ENCODE measurements at regions not wholly inside any gene's neighbourhood (a gene's known extent, or its start where the extent isn't known, plus 50 kb on each side); places are given as distances from the start of the nearest gene placed in this dataset.

DNA sequence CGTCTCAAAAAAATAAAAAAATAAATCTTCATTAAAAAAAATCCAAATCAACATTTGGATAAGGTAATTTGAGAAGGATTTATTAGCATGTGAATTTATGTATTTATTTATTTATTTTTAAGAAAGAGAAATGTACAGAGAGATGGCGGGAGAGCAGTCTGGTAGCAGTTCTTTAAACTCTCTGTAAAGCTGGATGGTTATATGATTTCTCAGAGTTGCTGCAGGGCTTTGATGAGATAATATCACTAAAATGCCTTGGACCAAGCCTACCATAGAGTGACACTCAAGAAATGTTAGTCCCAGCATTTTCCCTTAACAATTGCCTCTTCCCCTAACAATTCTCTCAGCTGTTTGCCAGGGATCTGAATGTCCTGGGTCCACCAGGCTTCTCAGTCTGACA, 103.4 kb upstream of the LNX1 start:
- DNase-seq (ENCODE audit: low read depth in 2 of 2): no peak

DNA sequence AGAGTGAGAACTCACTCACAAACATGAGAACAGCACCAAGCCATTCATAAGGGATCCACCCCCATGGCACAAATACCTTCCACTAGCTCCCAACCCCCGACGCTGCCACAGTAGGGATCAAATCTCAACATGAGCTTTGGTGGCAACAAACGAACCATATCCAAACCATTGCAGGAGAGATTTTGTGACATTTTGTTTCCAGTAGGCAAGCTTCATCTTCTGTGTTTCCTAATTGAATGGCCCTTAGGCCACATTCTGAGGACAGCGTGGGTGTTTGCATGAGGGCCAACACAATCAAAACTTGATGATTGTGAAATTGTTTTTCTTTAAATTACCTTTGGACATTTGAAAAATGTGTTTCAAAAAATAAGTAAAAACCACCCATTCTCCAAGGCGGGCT, 102.6 kb upstream of the LNX1 start:
- DNase-seq (ENCODE audit: low read depth in 2 of 2): no peak

DNA sequence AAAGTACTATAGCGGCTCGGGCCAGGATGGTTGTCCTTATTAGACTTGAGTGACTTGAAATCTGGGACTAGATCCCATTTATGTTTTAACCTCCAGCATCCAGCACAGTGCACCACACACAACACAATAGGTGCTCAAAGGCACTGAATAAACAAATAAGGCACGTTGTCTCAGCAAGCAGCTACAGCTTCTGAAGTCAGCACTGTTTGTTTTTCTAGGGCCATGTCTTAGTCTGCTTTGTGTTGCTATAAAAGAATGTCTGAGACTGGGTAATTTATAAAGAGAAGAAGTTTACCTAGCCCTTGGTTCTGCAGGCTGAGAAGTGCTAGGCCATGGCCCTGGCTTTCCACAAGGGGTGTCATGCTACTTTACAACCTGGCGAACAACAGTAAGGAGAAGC, 102.1 kb upstream of the LNX1 start:
- no peak for DNase-seq (ENCODE audit: low read depth in 2 of 2)

DNA sequence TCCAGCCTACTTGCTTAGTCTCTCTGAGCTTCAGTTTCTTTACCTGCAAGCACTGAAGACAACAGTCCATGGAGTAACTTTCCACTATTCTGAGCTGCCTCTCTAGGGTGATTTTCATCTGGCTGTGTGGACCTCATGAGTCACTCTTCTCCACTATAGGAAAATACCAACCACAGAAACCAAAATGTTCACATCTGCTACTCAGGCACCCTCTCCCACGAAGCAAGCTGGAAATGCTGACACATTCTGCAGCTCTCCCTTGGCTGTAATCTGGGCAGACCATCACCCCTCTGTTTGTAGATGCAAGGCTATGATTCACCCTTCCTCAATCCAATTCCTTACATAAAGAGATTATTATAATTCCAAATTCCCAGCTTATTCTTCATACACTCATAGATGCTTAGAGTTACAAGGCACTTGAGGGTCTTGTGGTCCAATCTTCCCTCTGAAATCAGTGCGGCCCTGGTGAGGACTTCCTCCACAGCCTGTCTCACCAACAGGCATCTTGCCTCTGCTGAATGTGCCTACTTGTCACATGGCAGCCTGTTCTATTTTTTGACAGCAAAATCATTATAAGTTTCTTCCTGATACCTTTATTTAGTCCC, 97.0 kb upstream of the LNX1 start:
- DNase-seq (ENCODE audit: low read depth in 2 of 2): peak; percentile 20 to 36

DNA sequence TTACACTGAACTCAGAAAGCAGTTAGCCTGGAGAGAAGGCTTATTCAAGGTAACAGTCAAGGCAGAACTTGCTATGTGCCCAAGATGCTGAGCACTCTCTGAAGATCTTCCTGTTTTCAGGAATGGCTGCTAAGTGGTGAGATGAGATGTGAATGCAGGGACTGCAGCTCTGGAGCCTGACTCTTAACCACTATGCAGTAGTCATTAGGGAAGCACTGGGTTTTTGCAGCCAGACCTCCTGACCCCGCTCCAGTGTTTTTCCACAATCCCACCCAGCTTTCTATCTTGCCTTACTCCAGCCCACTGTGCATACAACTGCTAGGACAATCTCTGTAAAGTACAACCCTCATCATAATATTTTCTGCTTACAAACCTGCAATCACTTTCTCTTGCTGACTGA, 95.2 kb upstream of the LNX1 start:
- no peak for DNase-seq (ENCODE audit: low read depth in 2 of 2)

DNA sequence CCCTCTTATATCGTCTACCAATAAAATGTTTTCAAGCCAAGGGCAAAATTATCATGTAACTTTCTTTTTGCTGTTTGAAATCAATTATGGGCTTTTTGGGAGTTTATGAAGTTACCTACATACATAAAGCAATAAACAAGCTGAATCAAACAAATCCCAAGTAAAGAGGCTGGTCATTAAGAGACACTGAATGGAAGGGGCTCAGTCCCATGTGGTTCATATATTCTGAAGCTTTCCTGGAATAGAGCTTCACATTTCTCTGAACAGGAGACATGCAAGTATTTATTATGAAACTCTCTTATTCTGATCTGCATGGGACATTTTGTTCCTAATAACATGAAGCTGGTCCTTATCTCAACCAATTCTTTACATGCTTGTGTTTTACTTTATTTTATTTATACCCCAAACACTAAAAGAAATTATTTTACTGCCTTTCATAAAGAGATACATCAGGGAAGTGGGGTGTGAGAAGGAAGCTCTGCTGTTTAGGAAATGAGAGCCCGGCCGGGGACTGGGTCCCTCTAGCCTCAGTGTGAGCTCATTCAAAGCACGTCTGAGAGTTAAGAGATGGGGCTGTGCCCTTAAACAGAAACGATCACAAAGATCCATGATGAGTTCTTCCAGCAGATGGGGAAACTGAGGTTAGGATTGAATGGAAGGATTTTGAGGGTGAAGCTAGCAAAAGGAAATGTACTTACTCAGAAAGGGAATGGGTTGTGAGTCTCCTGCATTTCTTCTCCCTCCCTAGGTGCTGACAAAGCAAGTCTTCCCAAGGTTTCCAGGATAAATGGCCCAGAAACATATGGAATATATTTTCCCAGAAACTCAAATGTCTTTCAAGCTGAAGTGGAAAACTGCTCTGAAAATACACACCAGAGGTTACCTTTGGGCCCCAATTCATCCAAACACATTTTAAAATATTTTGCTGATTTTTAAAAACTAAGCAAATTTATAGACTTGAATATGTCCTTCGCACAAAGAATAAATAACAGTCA, 93.1 kb upstream of the LNX1 start:
- DNase-seq (ENCODE audit: low read depth in 2 of 2): no peak

DNA sequence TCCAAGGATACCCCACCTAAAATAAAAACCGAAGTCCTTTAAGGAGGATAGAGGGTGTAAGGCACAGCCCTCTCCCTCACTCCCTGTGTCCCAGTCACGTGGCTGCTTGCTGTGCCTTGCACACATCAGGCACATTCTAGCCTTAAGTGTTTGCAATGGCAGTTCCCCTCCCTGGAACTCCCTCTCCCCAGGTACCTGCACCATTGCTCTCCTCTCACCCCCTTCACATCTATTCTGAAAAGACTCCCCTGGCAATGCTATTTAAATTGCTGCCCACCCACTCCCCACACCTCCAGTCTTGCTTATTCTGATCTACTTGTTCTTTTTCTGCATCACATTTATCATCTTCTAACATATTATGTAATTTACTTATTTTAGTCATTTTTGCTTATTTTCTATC, 91.6 kb upstream of the LNX1 start:
- no peak for DNase-seq (ENCODE audit: low read depth in 2 of 2)

DNA sequence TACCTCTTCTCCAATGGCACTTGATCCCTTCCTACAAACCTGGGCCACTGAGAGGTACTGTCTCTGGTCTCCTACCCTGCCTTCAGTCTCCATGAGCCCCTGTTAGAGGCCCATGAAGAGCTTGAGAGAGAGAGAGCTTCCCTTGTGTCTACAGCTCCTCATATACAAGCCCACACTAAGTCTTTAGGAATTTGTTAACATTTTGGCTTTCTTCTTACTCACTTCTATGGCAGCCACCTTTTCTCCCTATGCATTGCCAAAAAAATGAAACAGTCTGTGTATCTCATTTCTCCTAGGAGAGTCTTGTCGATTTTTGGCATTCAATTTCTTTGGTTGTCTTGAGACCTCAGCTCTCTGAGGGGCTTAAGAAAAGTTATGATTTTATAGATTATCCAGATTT, 90.9 kb upstream of the LNX1 start:
- no peak for DNase-seq (ENCODE audit: low read depth in 2 of 2)

DNA sequence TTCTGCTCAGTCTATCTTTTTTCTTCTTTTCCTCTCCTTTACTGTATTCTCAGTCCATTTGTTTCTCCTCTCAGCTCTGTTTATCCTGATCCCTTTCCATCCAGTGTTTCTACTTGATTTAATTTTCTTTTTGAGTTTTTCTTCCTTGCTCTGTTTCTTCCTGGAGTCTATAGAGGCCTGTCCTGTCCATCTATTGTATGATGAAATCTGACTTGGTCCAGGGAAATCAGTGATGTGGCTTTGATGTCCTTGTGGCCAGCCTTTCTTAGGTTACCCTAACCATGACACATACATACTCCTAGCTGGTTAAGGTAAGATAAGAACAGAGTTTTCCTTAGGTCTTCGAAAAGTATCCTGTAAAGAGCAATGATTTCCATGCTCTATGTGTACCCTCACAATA, 89.3 kb upstream of the LNX1 start:
- no peak for DNase-seq (ENCODE audit: low read depth in 2 of 2)

DNA sequence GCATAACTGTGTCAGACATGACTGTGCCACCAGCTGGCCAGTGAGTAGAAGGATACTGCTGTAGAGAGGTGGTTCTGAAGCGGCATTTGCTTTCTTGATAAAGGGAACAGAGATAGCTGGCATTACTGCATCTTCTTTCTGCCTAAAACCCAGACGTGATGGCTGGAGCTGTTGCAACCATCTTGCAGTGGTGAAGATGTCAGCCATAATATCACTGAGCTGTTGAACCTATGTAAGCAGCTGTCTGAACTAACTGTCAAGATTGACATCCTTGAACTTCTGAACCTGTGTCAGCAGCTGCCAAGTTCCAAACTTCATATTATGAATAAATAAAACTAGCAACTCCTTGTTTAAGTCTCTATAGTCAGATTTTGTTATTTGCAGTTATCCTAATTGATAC, 88.9 kb upstream of the LNX1 start:
- DNase-seq (ENCODE audit: low read depth in 2 of 2): no peak

DNA sequence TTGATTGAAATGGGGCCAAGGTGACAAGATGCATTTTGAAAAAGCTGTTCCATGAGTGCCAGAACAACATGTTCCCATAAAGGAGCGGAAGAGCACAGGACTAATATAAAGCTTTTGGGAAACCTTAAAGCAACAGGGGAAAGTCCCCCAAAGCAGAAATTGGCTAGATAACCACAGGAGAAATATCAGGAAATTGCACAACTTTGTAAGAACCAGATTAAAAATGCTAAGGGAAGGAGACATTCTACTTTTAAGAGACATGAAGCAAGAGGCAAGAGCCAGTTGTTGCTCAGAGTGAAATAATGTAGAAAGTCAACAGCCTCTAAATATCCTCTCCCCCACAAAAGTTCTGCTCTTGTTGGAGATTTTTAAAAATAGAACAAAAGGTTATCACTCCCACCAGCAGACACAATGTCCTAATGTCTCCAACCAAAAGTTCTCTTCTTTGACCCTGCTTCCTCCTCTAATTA, 85.2 kb upstream of the LNX1 start:
- DNase-seq (ENCODE audit: low read depth in 2 of 2): no peak

DNA sequence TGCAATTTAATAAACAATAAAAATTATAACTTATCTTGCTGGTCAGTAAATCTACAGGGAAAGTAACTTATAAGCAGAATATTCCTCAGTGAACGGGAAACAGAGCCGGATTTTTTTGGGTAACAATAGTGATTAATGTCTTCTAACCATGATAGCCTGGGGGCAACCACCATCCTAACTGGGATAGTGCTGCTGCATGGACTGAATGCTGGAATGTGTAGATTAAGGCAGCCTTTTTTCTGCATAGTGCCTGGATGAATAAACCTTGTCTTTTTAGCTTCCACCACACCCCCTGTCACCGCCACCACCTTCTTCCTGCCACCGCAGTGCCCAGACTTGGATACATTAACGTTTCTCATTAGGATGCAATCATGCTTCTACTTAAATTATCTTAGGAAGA, 83.6 kb upstream of the LNX1 start:
- DNase-seq (ENCODE audit: low read depth in 2 of 2): no peak

DNA sequence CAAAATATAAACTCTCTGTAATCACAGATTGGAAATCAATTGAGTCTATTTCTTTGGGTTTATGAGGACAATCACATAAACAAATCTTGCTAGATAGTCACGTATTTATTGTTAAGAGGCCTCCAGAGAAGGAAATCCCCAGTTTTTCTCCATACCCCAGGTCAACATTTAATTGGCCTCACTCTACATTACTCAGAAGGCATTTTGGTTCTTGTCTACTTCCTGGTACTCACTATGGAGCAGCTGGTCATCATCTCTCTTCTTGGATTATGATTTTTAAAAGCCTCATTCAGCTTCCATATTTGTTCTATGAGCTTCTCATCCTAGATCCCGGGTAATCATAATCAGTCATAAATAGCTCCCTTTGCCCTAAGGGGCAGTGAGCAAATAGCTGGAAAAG, 81.6 kb upstream of the LNX1 start:
- DNase-seq (ENCODE audit: low read depth in 2 of 2): no peak

DNA sequence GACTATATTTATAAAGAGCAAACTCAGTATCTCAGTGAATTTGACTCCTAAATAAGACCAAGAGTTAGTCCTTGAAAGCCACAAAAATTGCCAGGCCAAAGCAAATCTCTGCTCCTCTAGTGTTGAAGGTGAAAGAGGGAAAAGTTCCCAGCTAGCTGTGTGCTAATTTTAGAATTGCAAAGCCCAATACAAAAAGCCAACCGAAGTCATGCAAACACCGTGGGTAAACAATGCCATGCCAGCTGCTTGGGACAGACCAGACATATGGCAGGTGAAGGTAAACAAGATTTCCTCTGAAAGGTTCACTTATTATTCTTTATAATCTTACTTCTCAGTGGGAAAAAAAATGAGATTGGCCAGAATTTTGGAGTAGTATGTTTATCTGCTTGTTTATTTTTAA, 80.5 kb upstream of the LNX1 start:
- no peak for DNase-seq (ENCODE audit: low read depth in 2 of 2)

DNA sequence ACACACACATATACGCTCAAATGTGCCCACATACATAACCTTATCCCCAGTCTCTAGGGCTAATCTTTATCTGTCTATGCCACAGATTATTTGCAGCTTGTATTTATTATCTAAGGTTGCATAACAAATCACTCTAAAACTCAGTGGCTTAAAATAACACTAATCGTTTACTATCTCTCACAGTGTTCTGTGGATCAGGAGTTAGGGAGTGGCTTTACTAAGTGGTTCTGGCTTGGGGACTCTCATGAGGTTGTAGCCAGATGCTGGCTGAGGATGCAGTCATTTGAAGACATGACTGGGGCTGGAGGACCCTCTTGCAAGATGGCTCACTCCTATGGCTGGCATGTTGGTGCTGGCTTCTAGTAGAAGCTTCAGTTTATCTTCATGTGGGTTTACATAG, 68.5 kb upstream of the LNX1 start:
- DNase-seq (ENCODE audit: low read depth in 2 of 2): no peak

DNA sequence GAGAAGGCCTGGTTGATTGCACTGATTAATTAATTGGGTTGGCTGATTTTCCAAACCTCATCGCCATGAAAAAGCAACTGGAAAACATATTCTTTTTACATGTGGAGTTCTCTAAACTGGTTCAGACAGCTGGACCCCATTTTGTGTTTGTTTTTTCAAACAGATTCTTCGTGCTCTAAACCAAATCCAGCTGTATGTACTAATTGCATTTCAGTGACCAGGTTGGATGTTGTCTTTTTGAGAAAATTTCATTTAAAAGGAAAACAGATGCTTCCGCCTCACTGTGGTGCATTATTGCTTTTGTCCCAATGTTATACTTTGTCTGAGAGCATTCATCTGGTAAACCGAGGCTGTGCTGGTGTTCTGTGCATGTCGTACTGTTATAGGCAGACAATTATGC, 67.8 kb upstream of the LNX1 start:
- no peak for DNase-seq (ENCODE audit: low read depth in 2 of 2)

DNA sequence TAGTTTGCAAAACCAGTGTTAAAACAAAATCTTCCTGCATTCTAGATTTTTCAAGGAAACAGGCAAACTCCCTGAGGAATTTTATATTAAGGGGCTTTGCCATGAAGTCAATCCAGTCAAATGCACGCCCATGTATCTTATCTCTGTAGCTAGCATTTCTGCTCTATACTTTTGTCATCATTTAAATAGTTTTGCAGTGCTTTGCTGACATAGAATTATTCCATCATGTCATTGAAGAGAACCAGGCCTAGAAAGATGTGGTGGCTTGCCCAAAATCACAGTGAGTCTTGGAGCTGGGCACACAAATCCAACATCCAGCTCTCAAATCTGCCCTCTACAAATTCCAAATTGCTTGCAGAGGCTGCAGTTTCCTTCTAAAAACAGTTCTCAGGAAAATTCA, 66.7 kb upstream of the LNX1 start:
- no peak for DNase-seq (ENCODE audit: low read depth in 2 of 2)

DNA sequence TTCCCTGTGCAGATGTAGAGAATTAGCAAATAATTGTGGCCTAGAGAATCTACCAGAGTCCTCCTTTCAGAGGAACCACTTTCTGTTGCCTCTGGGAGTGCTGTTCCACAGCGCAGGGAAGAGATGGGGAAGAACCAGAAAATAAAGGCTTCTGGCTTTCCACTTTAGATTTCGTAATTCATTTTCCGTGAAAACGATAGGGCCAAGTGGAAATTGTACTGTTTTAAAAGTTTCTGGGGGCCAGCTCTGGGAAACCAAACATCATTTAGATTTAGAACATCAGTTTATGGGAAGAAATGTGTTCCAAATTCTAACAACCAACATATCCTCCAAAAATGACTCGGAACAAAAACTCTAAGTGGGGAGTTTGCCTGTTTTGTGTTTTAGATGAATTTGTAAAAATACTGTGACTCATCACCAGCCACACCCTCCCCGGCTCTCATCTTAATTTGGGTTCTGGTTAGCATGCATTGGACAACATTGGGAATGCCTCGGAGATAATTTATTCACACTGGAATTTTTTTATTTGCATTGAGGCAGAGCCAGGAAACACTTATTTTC, 65.2 kb upstream of the LNX1 start:
- DNase-seq (ENCODE audit: low read depth in 2 of 2): no peak

DNA sequence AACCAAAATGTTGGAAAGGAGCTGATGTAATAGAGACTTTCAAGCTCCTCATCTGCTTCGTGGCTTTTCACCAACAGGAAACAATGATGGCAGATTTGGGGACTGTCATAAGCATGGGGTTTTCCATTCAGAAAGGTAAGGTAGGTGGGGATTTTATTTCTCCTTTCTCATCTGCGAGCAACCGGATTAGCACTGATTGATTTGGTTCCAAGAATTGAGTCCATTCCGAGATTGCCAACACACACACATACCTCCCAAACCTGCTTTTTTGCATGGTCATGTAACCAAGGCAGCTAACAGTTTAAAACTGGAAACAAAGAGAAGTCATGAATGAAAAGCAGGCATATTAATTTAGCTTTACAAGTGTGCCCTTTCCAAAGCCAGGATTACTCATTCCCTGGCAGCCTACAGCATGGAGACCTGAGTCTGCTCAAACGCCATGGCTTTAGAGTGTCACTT, 63.0 kb upstream of the LNX1 start:
- no peak for DNase-seq (ENCODE audit: low read depth in 2 of 2)

DNA sequence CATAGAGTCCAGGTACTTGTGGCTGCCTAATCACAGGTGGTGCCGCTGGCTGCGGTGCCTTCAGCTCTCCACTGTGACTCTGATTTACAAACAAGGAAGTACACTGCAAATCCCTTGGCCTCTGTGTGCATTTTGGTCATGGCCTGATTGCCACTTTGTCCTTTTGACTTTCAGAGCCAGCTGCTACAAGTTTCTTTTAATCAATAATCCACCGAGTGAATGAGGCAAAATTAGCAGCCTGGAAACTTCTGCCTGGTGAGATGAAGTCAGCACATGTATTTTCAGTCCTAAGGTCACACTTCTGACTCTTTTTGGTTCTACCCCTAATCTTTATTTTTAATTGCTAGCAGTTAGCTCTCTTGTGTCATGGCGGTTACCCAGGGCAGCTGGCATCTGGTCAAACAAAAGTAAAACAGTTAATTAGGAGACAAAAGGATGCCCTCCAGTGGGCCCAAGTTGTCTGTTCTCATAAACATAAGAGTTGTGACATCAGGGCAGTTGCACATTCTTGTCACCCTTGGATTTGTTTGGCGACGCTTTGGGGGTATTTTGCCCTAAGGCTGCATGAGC, 62.3 kb upstream of the LNX1 start:
- DNase-seq (ENCODE audit: low read depth in 2 of 2): no peak

DNA sequence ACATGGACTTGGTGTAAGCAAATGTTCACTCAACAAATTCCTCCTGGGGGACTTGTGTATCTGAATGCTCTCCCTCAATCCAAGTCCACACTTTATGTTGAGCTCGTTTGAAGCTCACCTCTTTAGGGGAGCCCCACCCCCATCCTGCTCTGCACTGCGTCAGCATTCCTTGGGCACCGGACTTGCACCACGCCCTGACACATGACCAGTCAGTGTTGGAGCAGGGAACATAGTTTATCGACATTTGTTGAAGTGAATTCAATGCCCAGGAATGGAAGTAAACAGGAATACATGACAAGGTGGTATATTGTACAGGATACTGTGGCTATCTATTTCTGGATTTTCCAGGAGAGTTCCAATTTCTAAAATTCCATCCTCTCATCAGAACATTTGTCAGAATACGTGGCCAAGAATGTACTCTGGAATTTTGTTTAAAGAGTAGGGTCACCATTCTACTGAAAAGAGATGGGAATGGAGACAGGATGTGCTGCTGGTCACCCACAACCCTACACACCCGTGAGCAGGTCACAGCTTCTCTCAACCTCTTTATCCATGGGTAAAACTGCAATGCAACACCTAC, 60.0 kb upstream of the LNX1 start:
- no peak for DNase-seq (ENCODE audit: low read depth in 2 of 2)

DNA sequence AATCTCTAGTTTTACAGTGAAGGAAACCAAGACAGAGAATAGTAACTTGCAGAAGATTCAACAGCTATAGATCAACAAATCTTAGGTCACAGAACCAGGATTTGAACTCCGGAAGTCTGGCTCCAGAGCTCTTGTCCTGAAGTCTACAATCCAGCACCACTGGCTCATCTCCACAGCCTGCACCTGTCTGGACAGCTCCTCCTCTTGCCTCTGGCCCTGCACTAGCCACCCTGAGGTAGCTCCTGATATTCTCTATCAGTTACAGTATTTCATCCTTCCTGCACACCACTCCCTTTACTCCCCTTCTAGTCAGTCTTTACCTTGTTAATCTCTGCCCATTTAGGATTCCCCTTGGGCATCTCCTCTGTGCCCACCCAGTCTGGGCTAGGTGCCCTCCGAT, 58.1 kb upstream of the LNX1 start:
- no peak for DNase-seq (ENCODE audit: low read depth in 2 of 2)
